ENCODE measurements at regions not wholly inside any gene's neighbourhood (a gene's known extent, or its start where the extent isn't known, plus 50 kb on each side); places are given as distances from the start of the nearest gene placed in this dataset.
"Not testable (repeated sequence)": the region's sequence is repeated elsewhere in the genome, so short reads cannot be mapped to it uniquely, and the experiment has no call there.

DNA sequence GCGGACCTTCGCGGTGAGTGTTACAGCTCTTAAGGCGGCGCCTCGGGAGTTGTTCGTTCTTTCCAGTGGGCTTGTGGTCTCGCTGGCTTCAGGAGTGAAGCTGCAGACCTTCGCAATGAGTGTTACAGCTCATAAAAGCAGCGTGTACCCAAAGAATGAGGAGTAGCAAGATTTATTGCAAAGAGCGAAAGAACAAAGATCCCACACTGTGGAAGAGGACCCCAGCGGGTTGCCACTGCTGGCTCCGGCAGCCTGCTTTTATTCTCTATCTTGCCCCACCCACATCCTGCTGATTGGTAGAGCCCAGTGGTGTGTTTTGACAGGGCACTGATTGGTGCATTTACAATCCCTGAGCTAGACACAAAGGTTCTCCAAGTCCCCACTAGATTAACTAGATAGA, 941.9 kb downstream of the C4orf33 start:
- H3K27me3 Mint-ChIP-seq (ENCODE audit: insufficient read depth); intact Hi-C loops (cut with micrococcal nuclease); H3K9me3 Mint-ChIP-seq; H3K4me3 Mint-ChIP-seq; H3K27ac Mint-ChIP-seq; DNase-seq (ENCODE audit: low spot score); H3K36me3 Mint-ChIP-seq (ENCODE audit: low read depth); H3K4me1 Mint-ChIP-seq (ENCODE audit: low read depth): not testable (repeated sequence)

DNA sequence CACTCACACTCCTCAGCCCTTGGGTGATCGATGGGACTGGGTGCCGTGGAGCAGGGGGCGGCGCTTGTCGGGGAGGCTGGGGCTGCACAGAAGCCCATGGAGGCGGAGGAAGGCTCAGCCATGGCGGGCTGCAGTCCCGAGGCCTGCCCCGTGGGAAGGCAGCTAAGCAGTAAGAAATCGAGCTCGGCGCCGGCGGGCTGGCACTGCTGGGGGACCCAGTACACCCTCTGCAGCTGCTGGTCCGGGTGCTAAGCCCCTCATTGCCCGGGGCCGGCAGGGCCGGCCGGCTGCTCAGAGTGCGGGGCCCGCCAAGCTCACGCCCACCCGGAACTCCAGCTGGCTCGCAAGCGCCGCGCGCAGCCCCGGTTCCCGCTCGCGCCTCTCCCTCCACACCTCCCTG, 942.6 kb downstream of the C4orf33 start:
- H3K9me3 Mint-ChIP-seq; H3K27me3 Mint-ChIP-seq (ENCODE audit: insufficient read depth); DNase-seq (ENCODE audit: low spot score); H3K36me3 Mint-ChIP-seq (ENCODE audit: low read depth); H3K4me3 Mint-ChIP-seq; intact Hi-C loops (cut with micrococcal nuclease); H3K4me1 Mint-ChIP-seq (ENCODE audit: low read depth); H3K27ac Mint-ChIP-seq: not testable (repeated sequence)

DNA sequence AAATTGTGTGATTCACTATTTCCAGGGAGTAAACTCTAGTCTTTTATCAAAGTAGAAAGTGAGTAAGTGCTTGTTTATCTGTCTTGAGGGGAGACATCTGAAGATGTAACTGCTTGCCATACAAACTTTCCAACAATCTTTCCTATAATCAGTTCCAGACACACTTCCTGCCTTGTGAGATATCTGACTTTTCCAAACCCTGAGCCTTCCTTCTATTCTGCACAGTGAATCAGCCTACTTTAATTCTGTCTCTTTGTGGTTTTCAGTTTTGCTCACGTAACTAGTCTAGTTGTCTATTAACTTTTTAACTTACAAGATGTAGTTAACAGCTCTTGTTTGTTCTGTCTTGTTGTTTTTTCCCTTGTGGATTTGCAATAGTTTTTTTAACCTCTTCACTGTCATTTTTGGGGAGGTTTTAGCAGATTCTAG, 947.8 kb downstream of the C4orf33 start:
- no peaks in the 10 kb centered on the region for H3K27me3 Mint-ChIP-seq (ENCODE audit: insufficient read depth)
- no peak overlapping the region for H3K4me3 Mint-ChIP-seq
- no peaks in the 10 kb centered on the region for H3K4me1 Mint-ChIP-seq (ENCODE audit: low read depth)
- no peak overlapping the region for H3K27ac Mint-ChIP-seq
- H3K9me3 Mint-ChIP-seq: no peaks in the 10 kb centered on the region
- DNase-seq (ENCODE audit: low spot score): no peak
- intact Hi-C loops (cut with micrococcal nuclease): no loop called here
- no peaks in the 10 kb centered on the region for H3K36me3 Mint-ChIP-seq (ENCODE audit: low read depth)

DNA sequence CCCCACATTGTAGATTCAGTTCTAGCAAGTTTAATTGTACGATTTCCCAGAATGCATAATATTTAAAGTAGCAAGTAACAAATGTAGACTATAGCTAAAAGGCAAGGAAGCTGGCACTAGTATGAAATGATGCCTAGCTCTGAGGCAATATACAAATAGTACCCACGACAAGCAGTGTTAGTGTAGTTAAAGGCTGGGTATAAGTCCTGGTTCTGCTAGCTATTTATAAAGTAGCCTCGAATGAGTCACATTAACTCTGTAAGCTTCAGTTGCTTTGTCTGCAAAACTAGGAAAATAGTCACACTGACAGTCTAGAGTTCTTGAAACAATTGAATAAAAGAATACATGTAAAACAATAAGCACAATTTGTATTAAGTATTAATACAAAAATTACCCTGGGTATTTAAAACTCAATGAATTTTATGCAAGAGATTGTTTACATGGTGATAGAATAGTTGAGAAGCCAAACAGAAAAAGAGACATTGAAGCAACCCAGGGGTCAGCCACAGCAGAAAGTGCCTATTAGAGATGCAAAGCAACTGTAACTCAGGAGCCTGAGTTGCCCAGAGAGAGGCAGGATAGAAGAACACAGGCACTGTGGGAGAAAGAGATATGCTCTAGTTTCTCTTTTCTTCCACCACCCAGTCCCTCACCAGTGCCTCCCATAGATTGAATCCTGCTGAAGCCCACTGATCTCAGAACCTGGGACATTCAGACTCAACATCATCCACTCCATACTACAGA, 949.0 kb downstream of the C4orf33 start:
- intact Hi-C loops (cut with micrococcal nuclease): no loop called here
- no peak for DNase-seq (ENCODE audit: low spot score)
- no peaks in the 10 kb centered on the region for H3K36me3 Mint-ChIP-seq (ENCODE audit: low read depth)
- no peaks in the 10 kb centered on the region for H3K9me3 Mint-ChIP-seq
- H3K27me3 Mint-ChIP-seq (ENCODE audit: insufficient read depth): no peaks in the 10 kb centered on the region
- H3K27ac Mint-ChIP-seq: no peak overlapping the region
- no peak overlapping the region for H3K4me3 Mint-ChIP-seq
- H3K4me1 Mint-ChIP-seq (ENCODE audit: low read depth): no peaks in the 10 kb centered on the region

DNA sequence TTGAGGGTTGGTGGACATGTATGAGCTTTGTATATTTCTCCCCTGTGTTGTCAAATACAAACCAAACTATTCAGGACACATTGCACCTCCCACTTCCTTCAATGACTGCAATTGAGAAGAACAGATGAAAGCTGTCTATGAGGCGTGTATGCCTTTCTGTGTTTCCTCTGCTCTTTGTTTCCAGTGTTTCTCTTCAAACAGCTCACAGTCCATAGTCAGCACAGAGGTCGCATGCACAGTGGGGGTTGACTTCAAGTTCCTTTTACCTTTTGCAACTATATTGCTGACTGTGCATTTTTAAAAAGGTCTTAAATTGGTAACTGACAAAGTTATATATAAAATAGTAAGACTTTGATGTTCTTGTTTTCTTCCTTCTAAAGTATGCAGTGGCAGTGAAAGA, 957.8 kb downstream of the C4orf33 start:
- Mint-ChIP-seq H3K4me1 (ENCODE audit: low read depth) (no peaks in the 10 kb centered on the region), H3K36me3 (ENCODE audit: low read depth) (no peaks in the 10 kb centered on the region), H3K4me3 (no peak overlapping the region), H3K27me3 (ENCODE audit: insufficient read depth) (no peaks in the 10 kb centered on the region), H3K27ac (no peak overlapping the region), H3K9me3 (peaks cover 3% of the 10 kb centered on the region)
- intact Hi-C loops (cut with micrococcal nuclease): no loop called here
- DNase-seq (ENCODE audit: low spot score): no peak

DNA sequence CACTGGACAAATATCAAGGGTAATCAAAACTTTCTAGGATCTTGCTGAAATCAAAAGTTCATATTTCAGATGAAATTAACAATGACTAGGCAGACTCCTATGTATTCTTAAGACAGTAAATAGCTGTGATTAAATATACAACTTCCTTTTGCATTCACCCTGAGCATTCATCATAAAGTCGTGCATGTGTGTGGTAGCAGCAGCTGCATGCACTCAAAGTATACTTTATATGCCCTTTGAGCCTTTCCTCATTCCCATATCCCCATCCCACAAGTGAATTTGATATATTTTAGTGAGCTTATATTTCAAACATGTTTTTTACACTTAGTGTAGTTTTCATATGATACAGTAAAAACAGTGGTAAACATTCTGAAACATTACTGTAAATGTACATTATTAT, 959.0 kb downstream of the C4orf33 start:
- Mint-ChIP-seq H3K4me1 (ENCODE audit: low read depth) (no peaks in the 10 kb centered on the region), H3K9me3 (peaks cover 3% of the 10 kb centered on the region), H3K27me3 (ENCODE audit: insufficient read depth) (no peaks in the 10 kb centered on the region)

DNA sequence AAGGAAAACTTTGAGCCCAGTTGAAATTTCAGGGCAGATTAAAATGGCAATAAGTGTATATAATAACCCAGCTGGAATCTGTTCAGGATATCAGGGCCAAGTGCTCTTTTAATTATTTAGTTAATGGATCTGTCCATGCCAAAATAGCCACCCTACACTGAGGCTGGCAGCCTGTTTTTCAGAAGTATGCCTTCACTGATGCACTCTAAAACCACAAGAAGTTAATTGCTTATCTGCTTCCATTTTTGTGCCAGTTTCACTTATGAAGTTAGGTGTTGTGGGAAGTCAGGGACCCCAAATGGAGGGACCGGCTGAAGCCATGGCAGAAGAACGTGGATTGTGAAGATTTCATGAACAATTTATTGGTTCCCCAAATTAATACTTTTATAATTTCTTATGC, 960.3 kb downstream of the C4orf33 start:
- Mint-ChIP-seq H3K9me3 (peaks cover 3% of the 10 kb centered on the region), H3K36me3 (ENCODE audit: low read depth) (no peaks in the 10 kb centered on the region), H3K27ac (no peak overlapping the region), H3K27me3 (ENCODE audit: insufficient read depth) (no peaks in the 10 kb centered on the region), H3K4me1 (ENCODE audit: low read depth) (no peaks in the 10 kb centered on the region), H3K4me3 (no peak overlapping the region)
- no peak for DNase-seq (ENCODE audit: low spot score)
- intact Hi-C loops (cut with micrococcal nuclease): no loop called here

More for the DNA sequence above, 959.0 kb downstream of the C4orf33 start:
- Mint-ChIP-seq H3K27ac (no peak overlapping the region), H3K4me3 (no peak overlapping the region), H3K36me3 (ENCODE audit: low read depth) (no peaks in the 10 kb centered on the region)
- intact Hi-C loops (cut with micrococcal nuclease): no loop called here
- DNase-seq (ENCODE audit: low spot score): no peak

DNA sequence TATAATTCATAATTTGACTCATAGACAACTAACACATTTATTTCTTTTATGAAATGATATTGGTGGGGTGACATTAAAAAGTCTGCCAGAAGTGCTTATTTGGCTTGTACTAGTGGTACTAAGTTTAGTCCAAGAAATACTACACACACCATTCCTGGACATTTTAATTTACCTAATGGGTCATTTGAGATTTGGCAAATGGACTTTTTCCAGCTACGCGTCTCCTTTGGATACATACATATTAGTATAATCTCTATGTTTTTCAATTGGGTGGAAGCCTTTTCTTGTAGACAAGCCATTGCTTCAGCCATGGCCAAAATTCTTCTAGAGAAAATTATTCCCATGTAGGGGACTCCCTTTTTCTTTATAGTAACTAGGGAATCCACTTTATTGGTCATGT, 968.5 kb downstream of the C4orf33 start:
- no peak overlapping the region for H3K4me3 Mint-ChIP-seq
- H3K4me1 Mint-ChIP-seq (ENCODE audit: low read depth): no peaks in the 10 kb centered on the region
- H3K27me3 Mint-ChIP-seq (ENCODE audit: insufficient read depth): no peaks in the 10 kb centered on the region
- no peaks in the 10 kb centered on the region for H3K9me3 Mint-ChIP-seq
- no peaks in the 10 kb centered on the region for H3K36me3 Mint-ChIP-seq (ENCODE audit: low read depth)
- no peak overlapping the region for H3K27ac Mint-ChIP-seq
- intact Hi-C loops (cut with micrococcal nuclease): no loop called here
- no peak for DNase-seq (ENCODE audit: low spot score)

DNA sequence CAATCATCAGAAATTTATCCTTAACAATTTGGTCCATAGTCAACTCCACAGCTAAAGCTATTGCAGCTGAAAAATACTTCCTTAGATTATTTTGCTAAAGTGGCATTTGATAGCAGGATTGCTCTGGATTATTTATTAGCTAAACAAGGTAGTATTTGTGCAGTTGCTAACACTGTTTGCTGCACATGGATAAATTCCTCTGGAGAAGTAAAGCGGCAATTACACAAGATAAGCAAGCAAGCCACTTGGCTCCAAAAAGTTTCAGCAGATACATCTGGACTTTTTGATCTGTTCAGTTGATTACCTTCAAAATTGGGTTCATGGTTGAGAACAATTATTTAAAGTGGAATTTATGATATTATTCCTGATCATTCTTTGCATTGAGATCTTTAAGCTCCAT, 971.5 kb downstream of the C4orf33 start:
- Mint-ChIP-seq H3K27ac (no peak overlapping the region), H3K4me3 (no peak overlapping the region), H3K9me3 (no peaks in the 10 kb centered on the region), H3K4me1 (ENCODE audit: low read depth) (no peaks in the 10 kb centered on the region), H3K27me3 (ENCODE audit: insufficient read depth) (no peaks in the 10 kb centered on the region), H3K36me3 (ENCODE audit: low read depth) (no peaks in the 10 kb centered on the region)
- intact Hi-C loops (cut with micrococcal nuclease): no loop called here
- DNase-seq (ENCODE audit: low spot score): no peak

DNA sequence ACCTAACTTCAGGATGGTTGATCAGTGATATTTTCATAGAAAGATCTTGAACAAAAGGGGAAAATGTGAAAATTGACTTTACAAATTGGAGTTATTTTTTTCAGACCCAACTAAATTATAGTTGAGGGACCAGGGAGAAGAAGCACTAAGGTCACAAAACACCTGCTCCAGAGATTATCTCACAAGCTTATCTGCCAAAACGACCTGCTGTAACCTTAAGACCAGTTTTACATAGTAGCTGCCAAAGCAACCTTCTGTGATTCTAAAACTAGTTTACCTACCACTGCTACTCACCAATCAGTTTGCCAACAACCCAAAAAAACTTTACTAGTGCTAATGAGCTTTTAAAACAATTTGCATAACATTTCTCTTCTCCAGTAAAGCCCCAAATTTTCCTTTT, 972.1 kb downstream of the C4orf33 start:
- Mint-ChIP-seq H3K4me1 (ENCODE audit: low read depth) (no peaks in the 10 kb centered on the region), H3K27me3 (ENCODE audit: insufficient read depth) (no peaks in the 10 kb centered on the region), H3K4me3 (no peak overlapping the region), H3K9me3 (no peaks in the 10 kb centered on the region), H3K27ac (no peak overlapping the region), H3K36me3 (ENCODE audit: low read depth) (no peaks in the 10 kb centered on the region)
- no peak for DNase-seq (ENCODE audit: low spot score)
- intact Hi-C loops (cut with micrococcal nuclease): no loop called here

DNA sequence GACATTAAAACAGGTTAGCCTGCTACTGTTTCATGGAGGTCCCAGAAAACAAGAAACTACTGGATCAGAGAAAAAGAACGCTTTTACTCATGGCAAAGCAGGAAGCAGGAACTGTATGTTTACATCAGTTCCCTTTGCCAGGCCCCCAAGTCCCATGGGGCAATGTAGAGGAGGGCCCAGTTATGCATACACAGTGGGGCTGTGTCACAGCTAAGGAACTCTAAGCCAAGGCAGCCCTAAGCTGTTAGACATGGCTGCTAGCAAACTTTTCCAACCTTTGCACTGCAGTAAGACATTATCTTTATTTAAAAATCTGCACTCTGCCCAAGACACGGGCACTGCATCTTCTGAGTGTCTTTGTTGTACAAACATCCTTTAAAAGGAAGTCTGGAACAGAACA, 975.8 kb downstream of the C4orf33 start:
- Mint-ChIP-seq H3K4me1 (ENCODE audit: low read depth) (no peaks in the 10 kb centered on the region), H3K4me3 (no peak overlapping the region)

DNA sequence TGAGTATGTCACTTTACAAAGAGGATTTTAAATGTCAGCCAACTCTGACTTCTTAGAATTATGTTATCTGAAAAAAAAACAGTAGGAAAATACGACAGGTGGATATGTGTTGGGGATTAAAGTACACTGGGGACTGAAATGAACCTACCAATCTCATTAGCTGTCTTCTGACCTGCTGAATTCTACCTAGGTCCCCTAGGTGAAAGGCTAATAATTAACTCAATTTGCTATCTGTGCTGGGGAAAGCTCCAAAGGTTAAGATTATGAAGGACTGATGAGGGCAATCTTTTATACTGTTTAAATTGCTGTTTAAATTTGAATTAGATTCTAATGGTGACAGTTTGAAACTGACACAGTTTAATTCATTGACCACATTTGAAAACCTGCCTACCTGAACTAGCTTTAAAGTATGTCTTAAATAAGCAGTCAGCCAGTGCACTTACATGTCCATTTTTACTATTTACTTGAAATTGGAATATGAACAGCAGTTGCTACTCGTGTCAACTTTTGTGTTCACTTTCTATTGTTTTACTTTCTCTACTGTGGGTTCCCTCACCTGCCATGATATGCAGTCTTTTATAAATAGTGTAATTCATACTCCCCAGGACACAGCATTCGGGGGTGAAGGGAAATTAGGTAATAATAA, 977.3 kb downstream of the C4orf33 start:
- H3K4me1 Mint-ChIP-seq (ENCODE audit: low read depth): no peaks in the 10 kb centered on the region
- no peak overlapping the region for H3K27ac Mint-ChIP-seq
- no peaks in the 10 kb centered on the region for H3K27me3 Mint-ChIP-seq (ENCODE audit: insufficient read depth)
- H3K9me3 Mint-ChIP-seq: no peaks in the 10 kb centered on the region
- DNase-seq (ENCODE audit: low spot score): no peak
- no peak overlapping the region for H3K4me3 Mint-ChIP-seq
- intact Hi-C loops (cut with micrococcal nuclease): no loop called here
- no peaks in the 10 kb centered on the region for H3K36me3 Mint-ChIP-seq (ENCODE audit: low read depth)

More for the DNA sequence above, 975.8 kb downstream of the C4orf33 start:
- DNase-seq (ENCODE audit: low spot score): no peak
- intact Hi-C loops (cut with micrococcal nuclease): no loop called here
- H3K27me3 Mint-ChIP-seq (ENCODE audit: insufficient read depth): no peaks in the 10 kb centered on the region
- no peaks in the 10 kb centered on the region for H3K36me3 Mint-ChIP-seq (ENCODE audit: low read depth)
- H3K9me3 Mint-ChIP-seq: no peaks in the 10 kb centered on the region
- no peak overlapping the region for H3K27ac Mint-ChIP-seq

DNA sequence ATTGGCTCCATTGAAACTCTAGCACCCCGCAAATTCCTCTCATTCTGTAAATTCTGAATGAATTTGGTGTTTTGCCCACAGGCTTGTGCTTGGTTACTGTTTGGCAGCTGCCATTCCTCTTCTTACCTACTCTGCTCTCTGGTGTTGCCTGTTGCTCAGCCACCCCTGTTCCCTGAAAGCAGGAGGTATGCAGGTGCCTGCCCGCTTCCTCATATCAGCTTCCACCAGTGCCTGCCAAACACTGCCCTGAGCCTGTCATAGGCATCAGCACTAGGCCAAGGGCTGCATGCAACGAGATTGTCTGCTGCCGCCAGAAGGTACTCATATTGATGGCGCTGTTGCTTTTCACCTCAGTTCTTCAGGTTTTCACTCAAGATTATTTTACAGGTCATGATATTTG, 978.1 kb downstream of the C4orf33 start:
- DNase-seq (ENCODE audit: low spot score): no peak
- H3K27me3 Mint-ChIP-seq (ENCODE audit: insufficient read depth): no peaks in the 10 kb centered on the region
- H3K27ac Mint-ChIP-seq: no peak overlapping the region
- H3K4me1 Mint-ChIP-seq (ENCODE audit: low read depth): no peaks in the 10 kb centered on the region
- intact Hi-C loops (cut with micrococcal nuclease): no loop called here
- H3K4me3 Mint-ChIP-seq: no peak overlapping the region
- H3K36me3 Mint-ChIP-seq (ENCODE audit: low read depth): no peaks in the 10 kb centered on the region
- no peaks in the 10 kb centered on the region for H3K9me3 Mint-ChIP-seq

DNA sequence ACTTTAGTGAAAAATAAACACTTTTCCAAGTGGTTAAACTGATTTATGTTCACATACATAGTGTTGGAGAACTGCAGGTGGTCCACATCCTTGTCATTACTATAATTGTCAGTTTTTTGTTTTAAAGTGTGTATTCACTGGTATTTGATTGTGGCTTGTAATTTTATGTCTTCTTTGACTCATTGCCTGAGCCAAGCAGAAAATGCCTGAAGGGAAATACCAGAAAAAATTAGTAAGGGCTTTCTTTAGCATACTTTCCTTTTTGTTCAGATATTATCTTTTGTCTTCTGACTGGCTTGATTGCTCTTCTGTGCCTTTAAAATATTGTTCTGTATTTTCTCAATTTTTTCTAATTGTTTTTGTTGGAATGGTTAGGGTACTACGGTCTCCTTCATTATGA, 981.3 kb downstream of the C4orf33 start:
- no peak for DNase-seq (ENCODE audit: low spot score)
- H3K4me3 Mint-ChIP-seq: no peak overlapping the region
- H3K27ac Mint-ChIP-seq: no peak overlapping the region
- no peaks in the 10 kb centered on the region for H3K9me3 Mint-ChIP-seq
- H3K36me3 Mint-ChIP-seq (ENCODE audit: low read depth): no peaks in the 10 kb centered on the region
- intact Hi-C loops (cut with micrococcal nuclease): no loop called here
- H3K4me1 Mint-ChIP-seq (ENCODE audit: low read depth): no peaks in the 10 kb centered on the region
- H3K27me3 Mint-ChIP-seq (ENCODE audit: insufficient read depth): no peaks in the 10 kb centered on the region

Data from activated T-helper 1 cell treated with anti-CD3 and anti-CD28 coated beads, Interleukin-12 subunit alpha, Interleukin-12 subunit beta, Interleukin-2, Interleukin-4 antibody, amounts not matched to agents 30 ng/mL and 10 ng/mL and 1 ng/mL, durations not matched to agents 14 hours and 24 hours and 36 hours (primary cell).